HG03025 (cell line): ENCODE measurements at regions not wholly inside any gene's neighbourhood (a gene's known extent, or its start where the extent isn't known, plus 50 kb on each side); places are given as distances from the start of the nearest gene placed in this dataset.

ENCODE experiments used
- ATAC-seq: cut with Tn5 transposase; IDR thresholded peaks from one replicate; pipeline ENCODE4 v1.9.1; 2021; ENCODE audit warnings: mild to moderate bottlenecking, moderate library complexity; ENCODE audit not compliant: unreplicated experiment, low FRiP score

- ATAC-seq, result no peak
Measured at GRCh38 chr13:73299787-73300186, 241.0 kb downstream of the KLF5 start.

- ATAC-seq, result no peak
Measured at GRCh38 chr13:73293913-73294523, 235.2 kb downstream of the KLF5 start.

GRCh38 chr13:73292127-73292526, 233.3 kb downstream of the KLF5 start:
- ATAC-seq, result no peak

- ATAC-seq, result no peak
Measured at GRCh38 chr13:73290844-73291243, 232.0 kb downstream of the KLF5 start.

- no peak for ATAC-seq
Measured at GRCh38 chr13:73288596-73288995, 229.8 kb downstream of the KLF5 start.

- no peak for ATAC-seq
Measured at GRCh38 chr13:73287831-73288230, 229.0 kb downstream of the KLF5 start.

- ATAC-seq, result no peak
Measured at GRCh38 chr13:73286942-73287620, 228.3 kb downstream of the KLF5 start.

GRCh38 chr13:73286177-73286576, 227.4 kb downstream of the KLF5 start:
- ATAC-seq, result no peak

- ATAC-seq, result no peak
Measured at GRCh38 chr13:73284081-73284874, 225.5 kb downstream of the KLF5 start.

- no peak for ATAC-seq
Measured at GRCh38 chr13:73283636-73284035, 224.8 kb downstream of the KLF5 start.

- no peak for ATAC-seq
Measured at GRCh38 chr13:73281746-73282145, 222.9 kb downstream of the KLF5 start.

GRCh38 chr13:73278186-73278585, 219.4 kb downstream of the KLF5 start:
- no peak for ATAC-seq

GRCh38 chr13:73275163-73275562, 216.4 kb downstream of the KLF5 start:
- no peak for ATAC-seq

- no peak for ATAC-seq
Measured at GRCh38 chr13:73274147-73274546, 215.3 kb downstream of the KLF5 start.

GRCh38 chr13:73273745-73274144, 214.9 kb downstream of the KLF5 start:
- ATAC-seq, result no peak

GRCh38 chr13:73273276-73273675, 214.5 kb downstream of the KLF5 start:
- ATAC-seq, result no peak

- ATAC-seq, result no peak
Measured at GRCh38 chr13:73272831-73273230, 214.0 kb downstream of the KLF5 start.

GRCh38 chr13:73268306-73268705, 209.5 kb downstream of the KLF5 start:
- no peak for ATAC-seq

- no peak for ATAC-seq
Measured at GRCh38 chr13:73266640-73267180, 207.9 kb downstream of the KLF5 start.

GRCh38 chr13:73262862-73263627, 204.2 kb downstream of the KLF5 start:
- no peak for ATAC-seq
